GM19023 (cell line): ENCODE measurements at regions not wholly inside any gene's neighbourhood (a gene's known extent, or its start where the extent isn't known, plus 50 kb on each side); places are given as distances from the start of the nearest gene placed in this dataset.

Source experiments
- ATAC-seq: cut with Tn5 transposase; IDR thresholded peaks from one replicate; pipeline ENCODE4 v1.9.1; 2021; ENCODE audit warnings: mild to moderate bottlenecking, moderate library complexity; ENCODE audit not compliant: unreplicated experiment

DNA sequence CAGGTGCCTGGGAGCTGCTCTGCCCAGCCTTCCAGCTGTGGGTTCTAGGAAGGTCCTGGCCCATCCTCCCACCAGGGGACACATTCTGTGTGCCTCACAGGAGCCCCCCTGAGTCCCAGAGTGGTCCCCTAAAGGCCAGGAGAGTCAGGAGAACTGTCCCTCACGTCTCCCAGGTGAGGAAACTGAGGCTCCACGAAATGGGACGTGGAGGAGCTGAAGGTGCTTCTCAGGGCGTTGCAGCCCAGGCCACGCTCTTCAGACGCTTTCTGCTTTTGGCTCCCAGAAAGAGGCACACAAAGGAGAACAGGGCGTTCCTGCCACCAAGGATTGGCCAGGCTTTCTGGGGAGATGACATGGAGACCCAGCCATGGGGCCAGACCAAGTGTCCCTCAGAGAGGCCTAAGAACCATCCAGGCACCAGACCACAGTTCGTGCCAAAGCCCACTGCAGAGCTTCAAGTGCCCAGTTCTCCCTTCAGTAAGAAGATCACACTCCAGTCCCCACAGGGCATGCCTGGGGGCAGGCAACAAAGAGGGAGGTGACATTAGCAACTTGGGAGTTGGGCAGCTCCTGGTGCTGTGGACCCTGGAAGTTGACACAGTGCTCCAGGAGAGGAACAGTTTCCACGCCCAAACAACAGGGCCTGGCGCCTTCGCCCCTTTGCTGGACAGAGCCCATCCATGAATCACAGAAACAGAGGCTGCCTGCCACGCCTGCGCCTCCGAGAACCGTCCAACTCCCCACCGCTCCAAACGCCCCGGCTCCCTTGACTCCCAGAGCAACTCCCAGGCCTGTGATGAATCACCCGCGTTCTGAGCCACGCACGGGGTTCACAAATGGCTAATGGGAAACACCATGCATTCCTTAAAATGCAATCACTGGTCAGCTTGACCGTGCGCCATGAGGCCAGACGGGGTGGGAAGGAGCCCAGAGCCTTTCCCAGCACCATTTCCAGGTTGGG lies 589.2 kb downstream of the BRD1 start:
- no peak for ATAC-seq

DNA sequence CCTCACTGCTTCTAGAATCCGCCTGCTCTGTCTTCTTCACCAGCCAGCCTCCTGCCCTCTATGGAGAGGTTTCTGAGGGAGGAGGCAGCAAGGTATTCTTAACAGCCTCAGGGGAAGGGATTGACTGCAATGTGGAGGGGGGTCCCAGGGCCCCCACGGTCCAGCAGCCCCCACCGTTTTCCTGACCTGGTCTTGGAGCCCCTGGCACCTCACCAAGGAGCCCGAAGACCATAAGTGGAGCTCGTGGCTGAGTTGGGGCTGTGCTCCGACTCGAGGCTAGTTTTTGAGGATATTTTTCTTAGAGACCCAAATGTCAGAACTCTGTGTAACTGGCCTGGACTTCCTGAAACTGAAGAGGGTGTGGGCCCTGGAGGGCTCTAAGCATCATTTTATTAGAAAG lies 590.0 kb downstream of the BRD1 start:
- ATAC-seq = no peak

DNA sequence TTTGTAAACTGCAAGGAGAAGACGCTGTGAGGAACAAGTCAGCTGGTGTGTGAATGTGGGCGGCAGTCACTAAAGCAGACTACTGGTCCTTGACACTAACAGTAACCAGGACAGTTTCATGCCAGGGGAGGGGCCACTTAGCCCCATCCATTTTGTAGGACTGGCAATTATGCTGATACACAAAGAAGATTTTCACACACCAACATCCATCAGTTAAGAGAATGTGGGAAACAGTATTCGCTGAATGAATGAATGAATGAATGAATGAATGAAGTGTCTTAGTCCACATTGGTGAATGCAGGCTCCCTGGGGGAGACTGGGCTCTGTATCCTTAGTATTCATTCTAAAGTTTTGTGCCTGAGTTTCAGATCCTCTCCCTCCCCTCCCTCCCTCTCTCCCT lies 590.4 kb downstream of the BRD1 start:
- no peak for ATAC-seq

DNA sequence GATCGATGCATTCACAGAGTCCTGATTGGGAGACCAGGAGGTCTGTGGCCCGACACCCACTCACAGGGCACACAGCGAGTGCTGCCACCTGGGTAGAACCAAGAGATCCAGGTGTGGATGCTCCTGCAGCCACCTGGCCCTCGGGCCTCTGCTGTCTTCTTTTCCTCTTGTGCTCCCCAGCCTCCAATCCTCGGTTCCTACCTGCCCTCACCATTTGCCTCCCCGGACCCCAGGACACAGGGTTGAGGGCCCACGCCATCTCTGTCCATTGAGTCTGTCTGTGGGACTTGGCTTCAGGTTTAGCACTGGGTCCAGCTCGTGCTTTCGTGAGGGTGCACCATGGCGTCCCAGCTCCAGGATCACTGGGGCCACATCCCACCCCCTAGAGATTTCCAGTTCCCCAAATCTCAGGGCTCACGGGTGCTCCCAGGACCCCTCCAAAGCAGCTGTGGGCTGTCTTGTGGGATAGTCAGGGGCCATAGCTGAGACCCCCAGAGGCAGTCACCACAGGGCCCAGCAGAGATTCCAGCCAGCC lies 591.1 kb downstream of the BRD1 start:
- no peak for ATAC-seq

DNA sequence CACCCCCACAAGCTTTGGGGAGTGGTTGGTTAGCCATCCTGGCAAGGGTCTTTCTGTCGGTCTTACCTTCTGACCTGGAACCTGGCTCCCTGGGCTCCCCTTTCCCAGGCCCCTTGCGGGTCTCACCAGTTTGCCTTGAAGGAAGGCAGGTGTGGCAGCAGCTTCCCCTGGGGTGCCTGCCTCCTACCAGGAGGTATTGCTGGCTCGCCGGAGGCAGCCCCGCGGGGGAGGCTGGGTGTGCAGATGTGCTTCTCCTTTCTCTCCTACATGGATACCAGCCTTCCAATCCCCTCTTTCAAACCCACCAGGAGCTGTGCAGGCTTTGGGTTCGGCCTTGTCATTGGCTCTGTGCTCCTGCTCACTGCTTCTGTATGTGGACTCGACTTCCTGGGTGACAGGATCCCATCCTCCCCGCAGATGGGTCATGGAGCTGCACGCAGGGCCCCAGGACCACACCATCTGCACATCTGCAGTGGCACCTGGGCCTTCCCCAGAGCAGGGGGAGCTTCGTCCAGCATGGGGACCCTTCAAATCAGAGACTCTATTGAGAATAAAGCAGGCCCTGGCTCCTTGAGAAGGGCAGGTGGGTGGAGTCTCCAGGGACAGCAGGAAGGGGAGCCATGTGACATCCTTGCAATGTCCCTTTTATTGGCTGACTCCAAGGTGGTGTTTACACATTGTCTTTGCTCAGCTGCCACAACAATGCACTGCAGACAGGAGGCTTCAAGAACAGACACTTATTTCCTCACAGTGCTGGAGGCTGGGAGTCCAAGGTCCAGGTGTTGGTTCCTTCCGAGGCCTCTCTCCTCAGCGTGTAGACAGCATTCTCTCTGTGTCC lies 592.0 kb downstream of the BRD1 start:
- no peak for ATAC-seq

DNA sequence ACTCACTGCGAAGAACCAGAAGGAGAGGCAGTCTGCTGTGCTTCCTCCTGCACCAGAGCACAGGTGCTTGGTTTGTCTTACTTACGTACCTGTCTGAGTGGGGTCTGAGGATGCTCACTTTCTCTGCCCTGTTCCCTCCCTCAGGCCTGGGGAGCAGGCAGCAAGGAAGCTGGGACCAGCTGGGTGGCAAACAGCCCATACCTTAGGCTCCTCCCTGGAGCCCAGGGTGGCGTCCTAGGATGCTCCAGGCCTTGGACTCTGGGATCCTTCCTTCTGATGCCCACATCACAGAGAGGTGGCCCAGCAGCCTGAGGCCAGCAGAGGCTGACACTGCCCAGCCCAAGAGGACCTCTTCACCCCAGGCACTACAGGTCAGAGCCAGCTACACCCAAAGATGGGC lies 593.2 kb downstream of the BRD1 start:
- no peak for ATAC-seq

DNA sequence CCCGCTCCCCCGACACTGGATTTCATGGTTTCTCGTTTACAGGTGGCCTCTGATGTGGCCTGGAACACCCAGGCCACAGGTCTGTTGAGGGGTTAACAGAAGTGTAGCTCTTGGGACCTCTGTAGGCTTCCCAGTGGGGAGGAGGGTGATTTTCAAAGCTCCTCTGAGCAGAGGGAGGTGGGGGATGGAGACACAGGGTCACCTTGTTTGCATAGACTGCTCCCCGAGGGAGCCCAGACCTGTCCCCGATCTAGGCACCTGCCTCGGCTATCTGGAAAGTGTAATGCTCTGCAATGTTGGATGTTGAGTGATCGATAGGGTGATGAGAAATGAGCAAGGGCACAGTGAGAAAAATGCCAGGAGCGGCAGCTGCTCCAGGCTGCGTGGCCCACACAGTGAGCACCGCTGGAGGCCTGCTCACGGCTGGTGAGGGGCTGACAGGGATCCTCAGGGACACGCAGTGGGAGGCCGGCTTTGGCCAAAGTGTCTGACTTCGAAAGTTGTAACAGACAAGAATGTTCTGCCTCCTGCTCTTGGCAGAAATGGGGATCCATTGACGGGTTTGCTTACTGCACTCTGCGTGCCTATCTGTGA lies 594.1 kb downstream of the BRD1 start:
- no peak for ATAC-seq

DNA sequence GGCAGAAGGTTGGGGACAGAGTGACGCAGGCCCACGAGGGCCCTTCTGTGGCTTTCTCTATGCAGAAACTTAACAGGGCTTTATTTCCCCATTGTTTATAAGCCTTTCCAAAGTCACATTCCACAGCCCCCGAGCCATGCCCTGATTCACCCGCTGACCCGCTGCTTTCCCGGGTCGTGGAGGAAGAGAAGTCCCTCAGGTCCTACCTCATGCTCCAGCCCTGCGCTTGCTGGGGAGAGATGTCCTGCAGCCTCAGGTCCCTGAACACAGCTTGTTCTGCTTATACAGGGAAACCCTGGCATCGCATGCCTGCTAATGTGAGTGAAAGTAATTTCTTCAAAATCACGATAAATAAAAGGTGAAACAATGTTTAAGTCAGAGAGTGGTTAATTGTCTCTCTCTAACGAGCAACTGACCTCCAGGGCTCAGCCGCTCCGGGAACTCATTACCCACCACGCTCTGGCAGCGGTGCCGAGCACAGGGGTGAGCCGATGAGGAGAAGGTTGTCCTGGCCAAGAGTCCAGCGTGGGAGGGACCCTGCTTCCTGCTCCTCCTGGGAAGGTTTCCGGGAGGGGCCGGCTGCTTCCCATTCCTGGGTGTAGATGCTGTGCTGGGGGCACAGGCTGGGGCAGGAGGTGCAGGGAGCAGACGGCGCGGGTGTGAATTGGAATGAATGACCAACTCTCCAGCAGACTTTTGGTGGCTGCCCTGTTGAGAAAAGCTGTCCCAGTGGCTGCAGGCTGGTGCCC lies 595.2 kb downstream of the BRD1 start:
- no peak for ATAC-seq

DNA sequence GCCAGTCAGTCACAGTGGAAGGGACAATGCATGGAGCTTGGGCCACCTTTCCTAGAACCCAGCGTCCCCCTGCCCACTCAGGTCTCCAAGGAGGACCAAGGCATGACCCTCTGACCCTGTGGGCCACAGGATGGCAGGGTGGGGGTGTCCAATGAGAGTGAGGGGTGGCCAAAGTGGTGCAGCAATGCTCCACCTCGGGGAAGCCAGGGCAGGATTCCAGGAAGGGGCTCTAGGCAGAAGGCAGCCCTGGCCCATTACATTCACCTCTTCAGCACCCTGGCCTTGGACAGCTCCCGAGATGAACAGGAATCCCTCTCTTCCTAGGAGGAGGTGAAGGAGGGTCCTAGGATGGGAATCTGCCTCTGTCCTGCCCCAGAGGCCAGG lies 597.5 kb downstream of the BRD1 start:
- ATAC-seq = no peak

DNA sequence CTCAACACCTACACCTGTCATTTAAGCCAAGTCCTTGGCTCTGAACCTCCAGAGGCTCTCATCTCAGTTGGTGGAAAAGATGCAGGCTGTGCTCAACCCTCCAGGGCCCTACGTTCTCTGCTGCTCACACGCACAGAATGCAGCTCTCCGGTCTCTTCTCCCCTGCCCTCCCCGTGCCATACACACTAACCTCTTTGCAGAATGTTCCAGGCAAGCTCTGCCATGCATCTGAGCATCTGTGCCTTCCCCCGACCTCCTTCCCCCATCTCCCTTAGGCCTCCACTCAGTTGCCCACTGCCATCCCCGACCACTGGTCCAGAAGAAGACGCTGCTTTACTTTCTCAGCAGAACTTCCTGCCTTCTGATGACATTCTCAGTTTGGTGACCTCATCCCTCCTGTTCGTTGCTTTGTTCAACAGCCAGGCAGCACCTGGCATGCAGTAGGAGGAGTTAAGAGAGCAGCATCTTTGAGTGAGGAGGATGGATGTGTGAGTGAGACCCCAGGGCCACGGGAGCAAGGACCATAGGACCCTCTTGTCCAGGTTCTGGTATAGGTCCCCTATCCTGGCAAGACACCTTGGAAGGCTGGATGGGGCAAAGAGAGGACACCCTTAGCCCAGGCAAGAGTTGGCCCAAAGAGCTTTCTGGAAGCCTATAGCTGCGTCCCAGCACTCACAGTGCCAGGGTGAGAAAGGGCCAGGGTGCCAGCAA lies 598.0 kb downstream of the BRD1 start:
- ATAC-seq = no peak

DNA sequence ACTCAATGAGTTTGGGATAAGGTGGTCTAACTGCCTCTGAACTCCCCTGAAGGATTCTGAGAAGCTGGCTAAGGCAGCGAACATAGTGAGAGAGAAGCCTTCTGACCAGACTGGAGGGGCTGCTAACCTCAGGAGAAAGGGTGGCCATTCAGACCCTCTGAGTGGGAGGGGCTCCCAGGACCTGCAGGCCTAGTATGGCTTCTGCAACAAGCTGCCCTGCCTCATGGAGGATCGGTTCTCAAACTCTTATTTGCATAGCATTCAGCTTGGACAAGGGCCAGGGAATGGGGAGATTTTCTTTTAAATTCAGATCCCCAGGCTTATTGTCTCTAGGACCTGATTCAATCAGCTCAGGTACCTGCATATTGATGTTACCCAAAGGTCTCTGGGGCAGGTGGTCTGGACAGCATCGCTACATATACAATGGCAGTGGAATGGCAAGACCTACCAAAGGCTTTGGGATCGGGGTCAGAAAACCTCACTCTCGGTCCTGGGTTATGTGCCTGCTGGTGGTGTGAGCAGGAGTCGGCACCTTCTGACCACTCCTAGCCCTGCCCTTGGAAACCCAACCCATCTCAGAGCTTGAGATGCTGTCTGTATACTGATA lies 599.1 kb downstream of the BRD1 start:
- no peak for ATAC-seq

DNA sequence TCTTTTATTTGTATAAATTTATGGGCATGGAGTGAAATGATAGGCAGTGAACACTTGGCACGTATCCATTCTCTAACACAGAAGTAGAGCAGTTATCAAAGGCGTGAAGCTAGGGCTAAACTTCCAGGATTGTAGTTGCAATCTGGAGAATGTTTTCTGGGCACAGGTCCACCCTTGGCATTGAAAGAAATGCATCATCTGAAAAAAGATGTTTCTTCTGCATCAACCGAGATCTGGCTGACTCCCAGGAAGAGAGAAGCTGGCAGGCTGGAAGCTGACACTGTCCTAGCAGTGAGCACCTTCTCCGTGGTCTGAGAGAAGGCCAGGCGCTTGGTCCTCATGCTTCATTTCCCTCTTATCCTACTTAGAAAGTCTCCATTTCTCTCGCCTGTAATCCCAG lies 600.0 kb downstream of the BRD1 start:
- ATAC-seq = no peak

DNA sequence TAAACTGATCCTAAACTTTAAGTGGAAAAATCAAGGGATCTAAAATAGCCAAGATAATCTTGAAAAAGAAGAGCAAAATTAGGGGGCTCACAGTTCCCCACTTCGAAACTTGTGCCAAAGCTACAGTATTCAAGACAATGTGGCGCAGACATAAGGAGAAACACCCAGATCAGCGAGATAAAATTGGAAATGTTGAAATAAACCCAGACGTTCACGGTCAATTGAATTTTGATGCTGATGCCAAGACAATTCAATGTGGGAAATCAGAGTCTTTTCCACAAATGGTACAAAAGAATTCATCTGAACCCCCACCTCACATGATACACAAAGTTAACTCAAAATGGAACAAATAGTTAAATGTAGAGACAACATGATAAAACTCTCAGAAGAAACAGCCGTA lies 601.6 kb downstream of the BRD1 start:
- no peak for ATAC-seq

DNA sequence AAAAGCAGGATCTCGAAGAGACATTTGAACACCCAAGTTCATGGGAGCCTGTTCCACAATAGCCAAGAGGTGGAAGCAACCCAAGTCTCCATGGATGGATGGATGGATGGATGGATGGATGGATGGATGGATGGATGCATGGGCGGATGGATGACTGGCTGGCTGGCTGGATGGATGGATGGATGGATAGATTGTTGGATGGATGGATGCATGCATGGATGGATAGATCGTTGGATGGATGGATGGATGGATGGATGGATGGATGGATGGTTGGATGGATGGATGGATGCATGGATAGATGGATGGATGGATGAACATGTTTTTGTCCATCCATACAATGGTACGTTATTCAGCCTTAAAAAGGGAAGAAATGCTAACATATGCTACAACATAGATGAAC lies 603.4 kb downstream of the BRD1 start:
- ATAC-seq = no peak

DNA sequence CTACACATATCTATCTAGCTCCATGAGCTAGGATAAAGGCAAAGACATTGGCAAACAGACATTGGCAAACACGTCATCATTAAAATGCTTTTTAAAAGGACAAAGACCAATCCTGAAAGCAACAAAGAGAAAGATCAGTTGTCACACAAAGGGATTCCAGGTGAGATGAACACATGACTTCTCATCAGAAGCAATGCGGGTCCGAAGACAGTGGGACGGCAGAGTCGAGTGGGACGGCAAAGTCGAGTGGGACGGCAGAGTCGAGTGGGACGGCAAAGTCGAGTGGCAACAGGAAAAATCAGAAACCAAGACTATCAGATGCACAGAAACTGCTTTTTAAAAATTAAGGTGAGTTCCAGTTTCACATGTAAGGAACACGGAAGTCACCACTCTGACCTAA lies 609.5 kb downstream of the BRD1 start:
- no peak for ATAC-seq

DNA sequence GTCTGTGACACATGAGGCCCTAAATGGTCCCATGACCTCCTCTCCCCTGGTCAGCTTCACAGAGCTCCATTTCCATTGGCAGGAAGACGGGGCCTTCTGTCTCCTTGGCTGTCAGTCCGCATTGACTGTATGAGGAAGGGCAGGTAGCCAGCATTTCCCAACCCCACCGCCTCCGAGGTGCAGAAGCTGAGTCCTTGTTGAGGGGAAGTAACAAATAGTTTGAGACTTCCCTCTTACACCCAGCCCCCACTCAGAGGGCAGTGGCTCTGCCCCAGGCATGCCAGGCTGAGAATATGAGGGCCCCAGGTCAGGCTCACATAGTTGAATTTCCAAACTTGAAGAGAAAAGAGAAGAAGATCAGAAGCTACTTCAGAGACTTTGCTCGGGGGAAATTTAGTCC lies 611.1 kb downstream of the BRD1 start:
- ATAC-seq = no peak

DNA sequence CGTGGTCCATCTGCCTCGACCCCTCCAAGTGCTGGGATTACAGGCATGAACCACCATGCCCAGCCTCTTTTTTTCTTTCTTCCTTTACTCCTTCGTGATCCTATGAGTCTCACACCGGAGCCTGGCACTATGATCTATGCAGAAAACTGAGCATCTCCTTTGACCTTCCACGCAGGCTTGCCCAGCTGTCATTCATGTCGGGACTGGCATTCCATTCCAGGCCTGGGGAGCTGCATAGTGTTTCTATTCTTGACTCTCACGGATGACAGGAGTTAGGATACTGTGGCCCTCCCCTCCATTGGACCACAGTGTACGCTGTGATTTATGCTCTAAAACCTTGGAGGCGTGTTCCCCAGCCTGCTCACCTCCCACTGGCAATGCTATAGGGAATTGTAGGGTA lies 611.8 kb downstream of the BRD1 start:
- ATAC-seq = no peak

DNA sequence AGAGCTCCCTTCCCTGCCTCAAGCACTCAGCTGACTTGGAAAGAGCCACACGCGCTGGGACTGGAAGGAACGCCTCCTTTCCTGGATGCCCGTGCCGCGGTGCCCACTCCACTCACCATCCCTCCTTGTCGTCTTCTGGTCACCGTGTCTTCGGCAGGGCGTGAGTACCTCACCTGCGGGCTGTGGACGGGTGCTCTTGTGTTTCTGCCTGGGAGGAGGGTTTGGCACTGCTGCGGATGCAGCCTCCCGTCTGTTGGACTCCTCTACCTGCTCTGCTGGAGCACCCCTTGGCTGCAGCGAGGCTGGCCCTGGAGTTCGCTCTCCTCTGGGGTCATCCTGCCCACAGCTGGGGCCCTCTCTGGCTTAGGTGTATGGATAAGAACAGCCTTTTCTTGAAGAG lies 612.7 kb downstream of the BRD1 start:
- ATAC-seq = no peak

DNA sequence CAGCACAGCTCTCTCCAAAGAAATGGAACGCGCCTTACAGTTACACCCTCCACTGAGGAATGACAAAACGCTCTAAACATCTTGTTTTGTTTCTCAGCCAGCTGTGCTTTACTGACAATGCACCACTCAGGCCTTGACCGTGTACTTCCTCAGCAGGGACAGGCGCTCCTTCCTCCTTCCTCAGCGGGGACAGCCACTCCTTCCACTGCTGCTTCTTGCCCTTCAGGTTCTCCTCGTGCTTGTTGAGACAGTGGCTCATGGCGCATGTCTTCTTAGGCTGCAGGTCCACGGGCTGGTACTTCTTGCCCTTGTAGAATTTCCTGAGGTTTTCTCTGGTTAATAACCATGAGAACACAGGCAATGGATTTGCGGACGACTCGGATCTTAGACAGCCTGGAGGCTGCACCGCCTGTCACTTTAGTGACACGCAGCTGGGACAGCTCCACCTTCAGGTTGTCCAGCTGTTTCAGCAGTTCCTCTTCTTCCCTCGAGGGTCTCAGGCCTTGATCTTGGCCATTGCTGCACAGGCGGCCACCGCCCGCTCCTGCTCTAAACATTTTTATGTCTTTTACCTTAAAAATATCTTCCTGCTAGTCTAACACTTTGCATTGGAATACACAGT lies 613.8 kb downstream of the BRD1 start:
- ATAC-seq = no peak
